Neural progenitor cell (in vitro differentiated cells): ENCODE measurements at regions not wholly inside any gene's neighbourhood (a gene's known extent, or its start where the extent isn't known, plus 50 kb on each side); places are given as distances from the start of the nearest gene placed in this dataset.

Experiments
- DNase-seq: peaks from one replicate; pipeline ENCODE4 v3.0.0-alpha.2; 2016; ENCODE audit warnings: low spot score
- H2AFZ ChIP-seq: fragments of 200-600 bp; sonication (generic); replicated peaks from 2 replicates; pipeline ENCODE4 v1.6.1; 2016; ENCODE audit warnings: antibody characterized with exemption
- H3F3A ChIP-seq: fragments of 200-600 bp; sonication (generic); 2 replicates; pipeline ENCODE4 v1.6.1; 2016; ENCODE audit warnings: antibody characterized with exemption, low read depth
- H3K27ac ChIP-seq: fragments of 200-600 bp; sonication (generic); 2 replicates; pipeline ENCODE4 v1.5.1; 2016; ENCODE audit warnings: mild to moderate bottlenecking
- H3K27me3 ChIP-seq: fragments of 200-600 bp; sonication (generic); 2 replicates; pipeline ENCODE4 v1.6.1; 2016; ENCODE audit warnings: mild to moderate bottlenecking, moderate library complexity
- H3K36me3 ChIP-seq: fragments of 200-600 bp; sonication (generic); 2 replicates; pipeline ENCODE4 v1.5.1; 2016
- H3K4me1 ChIP-seq: fragments of 200-600 bp; sonication (generic); 2 replicates; pipeline ENCODE4 v1.6.1; 2016; ENCODE audit warnings: mixed run types
- H3K4me2 ChIP-seq: fragments of 200-600 bp; sonication (generic); 2 replicates; pipeline ENCODE4 v1.6.1; 2016
- H3K4me3 ChIP-seq: fragments of 200-600 bp; sonication (generic); 2 replicates; pipeline ENCODE4 v1.5.1; 2016
- H3K79me2 ChIP-seq: fragments of 200-600 bp; sonication (generic); 2 replicates; pipeline ENCODE4 v1.6.1; 2016; ENCODE audit warnings: low read depth
- H3K9ac ChIP-seq: fragments of 200-600 bp; sonication (generic); 2 replicates; pipeline ENCODE4 v1.6.1; 2016
- H3K9me3 ChIP-seq: fragments of 200-600 bp; sonication (generic); 2 replicates; pipeline ENCODE4 v1.5.1; 2016; ENCODE audit warnings: low read depth
- H4K20me1 ChIP-seq: fragments of 200-600 bp; sonication (generic); 2 replicates; pipeline ENCODE4 v1.6.1; 2016; ENCODE audit warnings: low read depth
- H3K27ac Mint-ChIP-seq: 3 replicates; pipeline ENCODE4 v1.8.0; 2021; ENCODE audit warnings: mixed read lengths
- H3K27me3 Mint-ChIP-seq: 2 replicates; pipeline ENCODE4 v1.8.0; 2022; ENCODE audit warnings: low read depth, mild to moderate bottlenecking, inconsistent platforms, moderate library complexity, mixed read lengths; ENCODE audit not compliant: insufficient read depth
- H3K36me3 Mint-ChIP-seq: 3 replicates; pipeline ENCODE4 v1.8.0; 2021; ENCODE audit warnings: mixed read lengths
- H3K4me1 Mint-ChIP-seq: 3 replicates; pipeline ENCODE4 v1.8.0; 2021; ENCODE audit warnings: mixed read lengths
- H3K4me3 Mint-ChIP-seq: 3 replicates; pipeline ENCODE4 v1.8.0; 2021; ENCODE audit warnings: mild to moderate bottlenecking, moderate library complexity, mixed read lengths
- H3K9me3 Mint-ChIP-seq: 3 replicates; pipeline ENCODE4 v1.8.0; 2020; ENCODE audit warnings: mixed read lengths
- CTCF ChIP-seq: fragments of 200-600 bp; sonication (generic); IDR thresholded peaks from 2 replicates; pipeline ENCODE4 v1.5.1; 2017; ENCODE audit warnings: antibody characterized with exemption, mild to moderate bottlenecking
- EZH2 ChIP-seq: fragments of 200-600 bp; sonication (generic); IDR thresholded peaks from 2 replicates; pipeline ENCODE4 v1.6.1; 2017; ENCODE audit warnings: antibody characterized with exemption, mild to moderate bottlenecking, moderate library complexity
- EZH2phosphoT487 ChIP-seq: fragments of 200-600 bp; sonication (generic); IDR thresholded peaks from 2 replicates; pipeline ENCODE4 v1.6.1; 2017; ENCODE audit warnings: antibody characterized with exemption

DNA sequence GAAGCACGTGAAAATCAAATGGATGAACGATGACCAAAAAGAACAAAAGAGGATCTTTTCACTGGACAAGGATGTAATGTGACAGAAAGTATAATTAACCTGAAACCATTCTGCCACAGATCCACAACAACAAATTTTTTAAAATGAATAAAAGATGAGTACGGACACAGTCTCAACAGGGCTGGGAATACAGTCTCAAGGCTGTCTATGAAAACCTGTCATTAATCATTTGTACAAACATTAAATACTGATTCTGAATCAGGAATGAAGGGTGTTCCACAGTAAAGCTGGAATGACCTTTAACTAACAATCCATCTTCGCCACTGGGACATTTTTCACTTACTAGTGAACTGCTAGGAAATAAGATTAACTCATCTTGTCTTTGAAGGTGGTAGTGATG, 506.9 kb upstream of the ADAMTS9 start:
- DNase-seq: no peak
- no peak overlapping the region for H3K4me3 ChIP-seq
- Mint-ChIP-seq H3K27ac (no peak overlapping the region), H3K4me1 (peaks cover 21% of the 10 kb centered on the region), H3K4me3 (no peak overlapping the region), H3K36me3 (no peaks in the 10 kb centered on the region), H3K9me3 (no peaks in the 10 kb centered on the region), H3K27me3 (peaks cover 11% of the 10 kb centered on the region)
- no peaks in the 10 kb centered on the region for H3K27me3 ChIP-seq
- H3K9me3 ChIP-seq: no peaks in the 10 kb centered on the region
- H3K27ac ChIP-seq: no peak overlapping the region
- no peak overlapping the region for H3K9ac ChIP-seq
- TF ChIP-seq CTCF (no peak), EZH2 (no peak), EZH2phosphoT487 (no peak)
- H3F3A ChIP-seq: no peaks in the 10 kb centered on the region
- H2AFZ ChIP-seq: no peak overlapping the region
- H3K36me3 ChIP-seq: no peaks in the 10 kb centered on the region
- no peaks in the 10 kb centered on the region for H4K20me1 ChIP-seq
- H3K4me1 ChIP-seq: peaks cover 5% of the 10 kb centered on the region
- no peaks in the 10 kb centered on the region for H3K79me2 ChIP-seq
- H3K4me2 ChIP-seq: no peak overlapping the region

DNA sequence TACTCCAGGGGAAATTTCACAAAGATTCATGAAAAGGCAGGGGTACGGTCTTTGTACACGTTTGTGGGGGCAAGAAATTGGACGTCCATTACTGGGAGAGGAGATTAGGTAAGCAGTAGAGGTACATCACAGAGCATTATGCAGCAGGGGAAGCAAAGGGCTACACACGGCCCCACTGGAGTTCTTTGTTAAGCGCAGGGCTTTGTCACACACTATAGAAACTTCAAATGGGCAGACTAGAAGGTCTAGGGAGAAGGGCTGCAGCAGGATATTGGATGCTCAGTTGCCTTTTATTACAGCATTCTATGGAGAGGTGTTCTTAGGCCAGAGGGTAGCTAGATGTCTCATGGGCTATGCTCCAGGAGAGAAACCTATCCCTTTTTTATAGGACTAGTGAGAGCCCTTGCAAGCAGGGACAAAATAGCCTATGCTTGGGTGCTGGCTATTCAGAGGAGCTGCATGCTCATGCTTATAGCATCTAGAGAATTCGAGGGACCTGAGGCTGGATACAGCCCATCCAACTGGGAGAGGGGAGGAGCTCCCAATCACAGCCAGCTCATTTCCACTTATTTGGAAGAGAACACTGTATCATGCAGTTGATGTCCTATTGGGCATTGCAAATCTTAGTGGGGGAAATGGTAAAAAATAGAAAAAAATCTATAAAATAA, 506.4 kb upstream of the ADAMTS9 start:
- H4K20me1 ChIP-seq: no peaks in the 10 kb centered on the region
- H3K36me3 ChIP-seq: no peaks in the 10 kb centered on the region
- Mint-ChIP-seq H3K36me3 (no peaks in the 10 kb centered on the region), H3K4me1 (peaks cover 21% of the 10 kb centered on the region), H3K27ac (peak overlapping the region; percentile 0), H3K9me3 (no peaks in the 10 kb centered on the region), H3K4me3 (no peak overlapping the region), H3K27me3 (peaks cover 11% of the 10 kb centered on the region)
- H2AFZ ChIP-seq: no peak overlapping the region
- no peak overlapping the region for H3K4me2 ChIP-seq
- H3F3A ChIP-seq: no peaks in the 10 kb centered on the region
- no peaks in the 10 kb centered on the region for H3K9me3 ChIP-seq
- no peaks in the 10 kb centered on the region for H3K27me3 ChIP-seq
- H3K4me3 ChIP-seq: no peak overlapping the region
- no peak for TF ChIP-seq EZH2
- no peak for TF ChIP-seq CTCF
- TF ChIP-seq EZH2phosphoT487: no peak
- H3K79me2 ChIP-seq: no peaks in the 10 kb centered on the region
- H3K9ac ChIP-seq: no peak overlapping the region
- peak; percentile 24 for DNase-seq
- H3K4me1 ChIP-seq: peaks cover 5% of the 10 kb centered on the region
- no peak overlapping the region for H3K27ac ChIP-seq

DNA sequence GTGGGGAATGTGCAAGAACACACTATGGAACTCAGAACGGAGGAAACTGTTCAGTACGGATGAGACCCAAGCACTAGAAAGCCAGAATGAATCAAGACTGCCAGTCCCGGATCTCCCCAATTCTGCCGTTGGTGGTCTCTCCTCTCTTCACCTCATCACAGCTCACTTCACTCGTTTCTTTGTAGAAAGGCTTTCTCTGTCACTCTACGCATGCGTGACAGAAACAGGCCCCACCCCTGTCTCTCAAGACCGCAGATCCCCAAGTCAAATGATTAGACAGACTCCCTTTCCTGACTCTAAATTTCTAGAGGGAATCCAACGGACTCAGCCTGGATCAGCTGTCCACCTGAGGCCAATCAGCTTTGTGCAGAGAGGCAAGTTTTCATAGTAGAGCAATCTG, 505.7 kb upstream of the ADAMTS9 start:
- H3K27me3 ChIP-seq: no peaks in the 10 kb centered on the region
- Mint-ChIP-seq H3K4me3 (no peak overlapping the region), H3K27ac (no peak overlapping the region), H3K4me1 (peaks cover 21% of the 10 kb centered on the region), H3K36me3 (no peaks in the 10 kb centered on the region), H3K27me3 (peaks cover 11% of the 10 kb centered on the region), H3K9me3 (no peaks in the 10 kb centered on the region)
- no peak overlapping the region for H2AFZ ChIP-seq
- DNase-seq: no peak
- no peaks in the 10 kb centered on the region for H3K36me3 ChIP-seq
- H3K27ac ChIP-seq: no peak overlapping the region
- H4K20me1 ChIP-seq: no peaks in the 10 kb centered on the region
- no peak overlapping the region for H3K4me2 ChIP-seq
- H3K9me3 ChIP-seq: no peaks in the 10 kb centered on the region
- H3K4me1 ChIP-seq: peaks cover 5% of the 10 kb centered on the region
- no peak overlapping the region for H3K9ac ChIP-seq
- no peaks in the 10 kb centered on the region for H3F3A ChIP-seq
- H3K79me2 ChIP-seq: no peaks in the 10 kb centered on the region
- TF ChIP-seq EZH2phosphoT487: no peak
- no peak for TF ChIP-seq EZH2
- no peak for TF ChIP-seq CTCF
- no peak overlapping the region for H3K4me3 ChIP-seq
